ENCODE measurements at regions not wholly inside any gene's neighbourhood (a gene's known extent, or its start where the extent isn't known, plus 50 kb on each side); places are given as distances from the start of the nearest gene placed in this dataset.

DNA sequence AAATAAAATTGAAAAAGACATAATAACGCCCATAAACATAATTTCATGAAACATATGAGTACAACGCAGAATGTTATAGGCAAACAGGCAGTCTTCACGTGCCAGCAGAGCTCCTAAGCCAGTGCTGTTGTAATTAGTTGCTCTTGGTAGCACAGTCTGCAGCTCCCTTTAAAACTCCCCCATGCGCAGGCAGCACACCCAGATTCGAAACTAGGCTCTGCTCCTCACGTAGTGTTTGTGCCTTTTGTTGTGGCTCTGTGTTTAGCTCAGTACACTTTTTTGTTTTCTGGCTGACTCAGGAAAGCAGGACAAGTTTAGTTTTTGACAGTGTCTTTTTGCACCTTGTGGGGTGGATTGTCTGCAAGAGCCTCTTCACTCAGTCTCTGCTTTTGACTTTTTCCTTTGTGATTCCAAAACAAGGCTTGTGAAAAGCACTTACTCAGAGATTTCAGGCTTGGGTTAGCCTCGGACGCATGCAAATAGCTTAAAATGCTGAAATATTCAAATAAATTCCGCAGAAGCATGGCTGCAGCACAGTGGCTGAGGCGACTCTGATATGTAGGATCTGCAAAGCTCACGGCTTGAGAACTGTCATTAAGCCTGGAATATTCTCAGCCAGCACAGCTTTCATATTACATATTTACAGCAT is 113.6 kb downstream of the IRX1 start:
- TF ChIP-seq, protein P1, sequence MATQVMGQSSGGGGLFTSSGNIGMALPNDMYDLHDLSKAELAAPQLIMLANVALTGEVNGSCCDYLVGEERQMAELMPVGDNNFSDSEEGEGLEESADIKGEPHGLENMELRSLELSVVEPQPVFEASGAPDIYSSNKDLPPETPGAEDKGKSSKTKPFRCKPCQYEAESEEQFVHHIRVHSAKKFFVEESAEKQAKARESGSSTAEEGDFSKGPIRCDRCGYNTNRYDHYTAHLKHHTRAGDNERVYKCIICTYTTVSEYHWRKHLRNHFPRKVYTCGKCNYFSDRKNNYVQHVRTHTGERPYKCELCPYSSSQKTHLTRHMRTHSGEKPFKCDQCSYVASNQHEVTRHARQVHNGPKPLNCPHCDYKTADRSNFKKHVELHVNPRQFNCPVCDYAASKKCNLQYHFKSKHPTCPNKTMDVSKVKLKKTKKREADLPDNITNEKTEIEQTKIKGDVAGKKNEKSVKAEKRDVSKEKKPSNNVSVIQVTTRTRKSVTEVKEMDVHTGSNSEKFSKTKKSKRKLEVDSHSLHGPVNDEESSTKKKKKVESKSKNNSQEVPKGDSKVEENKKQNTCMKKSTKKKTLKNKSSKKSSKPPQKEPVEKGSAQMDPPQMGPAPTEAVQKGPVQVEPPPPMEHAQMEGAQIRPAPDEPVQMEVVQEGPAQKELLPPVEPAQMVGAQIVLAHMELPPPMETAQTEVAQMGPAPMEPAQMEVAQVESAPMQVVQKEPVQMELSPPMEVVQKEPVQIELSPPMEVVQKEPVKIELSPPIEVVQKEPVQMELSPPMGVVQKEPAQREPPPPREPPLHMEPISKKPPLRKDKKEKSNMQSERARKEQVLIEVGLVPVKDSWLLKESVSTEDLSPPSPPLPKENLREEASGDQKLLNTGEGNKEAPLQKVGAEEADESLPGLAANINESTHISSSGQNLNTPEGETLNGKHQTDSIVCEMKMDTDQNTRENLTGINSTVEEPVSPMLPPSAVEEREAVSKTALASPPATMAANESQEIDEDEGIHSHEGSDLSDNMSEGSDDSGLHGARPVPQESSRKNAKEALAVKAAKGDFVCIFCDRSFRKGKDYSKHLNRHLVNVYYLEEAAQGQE (IDR thresholded peaks at IDR 0.05; ENCODE audit: insufficient replicate concordance, low read depth), result no peak
- TF ChIP-seq, protein P2, sequence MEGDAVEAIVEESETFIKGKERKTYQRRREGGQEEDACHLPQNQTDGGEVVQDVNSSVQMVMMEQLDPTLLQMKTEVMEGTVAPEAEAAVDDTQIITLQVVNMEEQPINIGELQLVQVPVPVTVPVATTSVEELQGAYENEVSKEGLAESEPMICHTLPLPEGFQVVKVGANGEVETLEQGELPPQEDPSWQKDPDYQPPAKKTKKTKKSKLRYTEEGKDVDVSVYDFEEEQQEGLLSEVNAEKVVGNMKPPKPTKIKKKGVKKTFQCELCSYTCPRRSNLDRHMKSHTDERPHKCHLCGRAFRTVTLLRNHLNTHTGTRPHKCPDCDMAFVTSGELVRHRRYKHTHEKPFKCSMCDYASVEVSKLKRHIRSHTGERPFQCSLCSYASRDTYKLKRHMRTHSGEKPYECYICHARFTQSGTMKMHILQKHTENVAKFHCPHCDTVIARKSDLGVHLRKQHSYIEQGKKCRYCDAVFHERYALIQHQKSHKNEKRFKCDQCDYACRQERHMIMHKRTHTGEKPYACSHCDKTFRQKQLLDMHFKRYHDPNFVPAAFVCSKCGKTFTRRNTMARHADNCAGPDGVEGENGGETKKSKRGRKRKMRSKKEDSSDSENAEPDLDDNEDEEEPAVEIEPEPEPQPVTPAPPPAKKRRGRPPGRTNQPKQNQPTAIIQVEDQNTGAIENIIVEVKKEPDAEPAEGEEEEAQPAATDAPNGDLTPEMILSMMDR (IDR thresholded peaks at IDR 0.05; ENCODE audit: insufficient read depth, low read length), result no peak
- TF ChIP-seq POLR2AphosphoS5 (IDR thresholded peaks at IDR 0.05; ENCODE audit: low read depth), result no peak
